SK-N-SH (cell line): ENCODE measurements at regions not wholly inside any gene's neighbourhood (a gene's known extent, or its start where the extent isn't known, plus 50 kb on each side); places are given as distances from the start of the nearest gene placed in this dataset.

Experiments used
- POLR2AphosphoS5 ChIP-seq: IDR thresholded peaks from 2 replicates; pipeline ENCODE4 v1.6.1; 2012; ENCODE audit warnings: low read depth, low read length
- TCF12 ChIP-seq: IDR thresholded peaks from 2 replicates; pipeline ENCODE4 v1.4.0; 2012
- TF ChIP-seq, protein P1 (sequence below): fragments of 200-600 bp; sonication (generic); IDR thresholded peaks from 2 replicates; pipeline ENCODE4 v1.6.1; 2017; ENCODE audit warnings: antibody characterized with exemption, mild to moderate bottlenecking, moderate library complexity
- TF ChIP-seq, protein P2 (sequence below): IDR thresholded peaks from 2 replicates; pipeline ENCODE4 v1.6.1; 2012; ENCODE audit warnings: mild to moderate bottlenecking, low read depth, low read length, moderate library complexity

DNA sequence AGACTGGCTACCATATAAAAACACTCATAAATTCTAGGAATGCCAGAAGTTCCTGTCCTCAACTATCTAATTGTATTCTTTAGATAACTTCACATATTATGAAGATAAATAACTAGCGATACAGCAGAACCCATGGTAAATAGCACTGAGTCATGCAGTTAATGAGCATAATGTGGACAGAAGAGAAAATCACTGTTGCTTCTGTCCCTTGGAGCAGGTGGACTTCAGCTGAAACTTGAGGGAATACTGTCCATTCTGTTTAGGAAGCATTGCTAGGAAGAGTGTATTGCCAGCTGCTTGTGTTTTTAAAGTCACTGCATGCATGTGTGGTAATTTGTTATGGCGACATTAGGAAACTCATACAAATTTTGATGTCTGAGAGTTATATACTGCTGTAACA lies 854.4 kb downstream of the LTN1 start:
- TF ChIP-seq, protein P1, sequence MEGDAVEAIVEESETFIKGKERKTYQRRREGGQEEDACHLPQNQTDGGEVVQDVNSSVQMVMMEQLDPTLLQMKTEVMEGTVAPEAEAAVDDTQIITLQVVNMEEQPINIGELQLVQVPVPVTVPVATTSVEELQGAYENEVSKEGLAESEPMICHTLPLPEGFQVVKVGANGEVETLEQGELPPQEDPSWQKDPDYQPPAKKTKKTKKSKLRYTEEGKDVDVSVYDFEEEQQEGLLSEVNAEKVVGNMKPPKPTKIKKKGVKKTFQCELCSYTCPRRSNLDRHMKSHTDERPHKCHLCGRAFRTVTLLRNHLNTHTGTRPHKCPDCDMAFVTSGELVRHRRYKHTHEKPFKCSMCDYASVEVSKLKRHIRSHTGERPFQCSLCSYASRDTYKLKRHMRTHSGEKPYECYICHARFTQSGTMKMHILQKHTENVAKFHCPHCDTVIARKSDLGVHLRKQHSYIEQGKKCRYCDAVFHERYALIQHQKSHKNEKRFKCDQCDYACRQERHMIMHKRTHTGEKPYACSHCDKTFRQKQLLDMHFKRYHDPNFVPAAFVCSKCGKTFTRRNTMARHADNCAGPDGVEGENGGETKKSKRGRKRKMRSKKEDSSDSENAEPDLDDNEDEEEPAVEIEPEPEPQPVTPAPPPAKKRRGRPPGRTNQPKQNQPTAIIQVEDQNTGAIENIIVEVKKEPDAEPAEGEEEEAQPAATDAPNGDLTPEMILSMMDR, result no peak
- TF ChIP-seq POLR2AphosphoS5 (no peak), TCF12 (peak; percentile 46)
- TF ChIP-seq, protein P2, sequence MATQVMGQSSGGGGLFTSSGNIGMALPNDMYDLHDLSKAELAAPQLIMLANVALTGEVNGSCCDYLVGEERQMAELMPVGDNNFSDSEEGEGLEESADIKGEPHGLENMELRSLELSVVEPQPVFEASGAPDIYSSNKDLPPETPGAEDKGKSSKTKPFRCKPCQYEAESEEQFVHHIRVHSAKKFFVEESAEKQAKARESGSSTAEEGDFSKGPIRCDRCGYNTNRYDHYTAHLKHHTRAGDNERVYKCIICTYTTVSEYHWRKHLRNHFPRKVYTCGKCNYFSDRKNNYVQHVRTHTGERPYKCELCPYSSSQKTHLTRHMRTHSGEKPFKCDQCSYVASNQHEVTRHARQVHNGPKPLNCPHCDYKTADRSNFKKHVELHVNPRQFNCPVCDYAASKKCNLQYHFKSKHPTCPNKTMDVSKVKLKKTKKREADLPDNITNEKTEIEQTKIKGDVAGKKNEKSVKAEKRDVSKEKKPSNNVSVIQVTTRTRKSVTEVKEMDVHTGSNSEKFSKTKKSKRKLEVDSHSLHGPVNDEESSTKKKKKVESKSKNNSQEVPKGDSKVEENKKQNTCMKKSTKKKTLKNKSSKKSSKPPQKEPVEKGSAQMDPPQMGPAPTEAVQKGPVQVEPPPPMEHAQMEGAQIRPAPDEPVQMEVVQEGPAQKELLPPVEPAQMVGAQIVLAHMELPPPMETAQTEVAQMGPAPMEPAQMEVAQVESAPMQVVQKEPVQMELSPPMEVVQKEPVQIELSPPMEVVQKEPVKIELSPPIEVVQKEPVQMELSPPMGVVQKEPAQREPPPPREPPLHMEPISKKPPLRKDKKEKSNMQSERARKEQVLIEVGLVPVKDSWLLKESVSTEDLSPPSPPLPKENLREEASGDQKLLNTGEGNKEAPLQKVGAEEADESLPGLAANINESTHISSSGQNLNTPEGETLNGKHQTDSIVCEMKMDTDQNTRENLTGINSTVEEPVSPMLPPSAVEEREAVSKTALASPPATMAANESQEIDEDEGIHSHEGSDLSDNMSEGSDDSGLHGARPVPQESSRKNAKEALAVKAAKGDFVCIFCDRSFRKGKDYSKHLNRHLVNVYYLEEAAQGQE, result no peak
